ENCODE measurements at regions not wholly inside any gene's neighbourhood (a gene's known extent, or its start where the extent isn't known, plus 50 kb on each side); places are given as distances from the start of the nearest gene placed in this dataset.

GRCh38 chr7:445563-446288, 73.9 kb downstream of the PDGFA start:
- TF ChIP-seq EP300 (IDR thresholded peaks at IDR 0.05) (no peak), CTCF (IDR thresholded peaks at IDR 0.05) (no peak), POLR2A (IDR thresholded peaks at IDR 0.05) (no peak)
